ENCODE measurements at regions not wholly inside any gene's neighbourhood (a gene's known extent, or its start where the extent isn't known, plus 50 kb on each side); places are given as distances from the start of the nearest gene placed in this dataset.

DNA sequence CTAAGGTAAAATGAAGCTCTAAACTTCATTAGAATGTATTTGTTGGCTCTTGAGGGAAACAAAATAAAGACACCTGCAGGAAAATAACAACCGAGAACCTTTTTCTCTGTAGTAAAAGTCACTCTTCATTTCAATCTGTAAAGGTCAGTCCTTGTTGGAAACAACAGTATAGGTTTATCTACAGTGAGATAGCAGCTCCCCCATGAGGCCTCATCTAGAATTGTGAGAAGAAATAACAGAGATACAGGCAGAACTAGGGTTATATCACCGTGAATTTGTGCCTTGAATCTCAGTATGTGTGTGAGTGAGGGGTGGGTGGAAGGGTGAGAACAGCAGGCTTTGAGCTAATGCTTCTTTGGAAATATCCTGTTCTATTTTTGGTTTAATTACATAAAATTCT lies 107.8 kb upstream of the FMR1 start:
- H3K4me1 ChIP-seq (ENCODE audit: low read length): no peaks in the 10 kb centered on the region
- TF ChIP-seq EZH2phosphoT487 (IDR thresholded peaks at IDR 0.05; ENCODE audit: low read length) (no peak), EZH2 (optimal IDR thresholded peaks at IDR 0.05; ENCODE audit: low read depth, low read length) (no peak)
- TF ChIP-seq, protein P1, sequence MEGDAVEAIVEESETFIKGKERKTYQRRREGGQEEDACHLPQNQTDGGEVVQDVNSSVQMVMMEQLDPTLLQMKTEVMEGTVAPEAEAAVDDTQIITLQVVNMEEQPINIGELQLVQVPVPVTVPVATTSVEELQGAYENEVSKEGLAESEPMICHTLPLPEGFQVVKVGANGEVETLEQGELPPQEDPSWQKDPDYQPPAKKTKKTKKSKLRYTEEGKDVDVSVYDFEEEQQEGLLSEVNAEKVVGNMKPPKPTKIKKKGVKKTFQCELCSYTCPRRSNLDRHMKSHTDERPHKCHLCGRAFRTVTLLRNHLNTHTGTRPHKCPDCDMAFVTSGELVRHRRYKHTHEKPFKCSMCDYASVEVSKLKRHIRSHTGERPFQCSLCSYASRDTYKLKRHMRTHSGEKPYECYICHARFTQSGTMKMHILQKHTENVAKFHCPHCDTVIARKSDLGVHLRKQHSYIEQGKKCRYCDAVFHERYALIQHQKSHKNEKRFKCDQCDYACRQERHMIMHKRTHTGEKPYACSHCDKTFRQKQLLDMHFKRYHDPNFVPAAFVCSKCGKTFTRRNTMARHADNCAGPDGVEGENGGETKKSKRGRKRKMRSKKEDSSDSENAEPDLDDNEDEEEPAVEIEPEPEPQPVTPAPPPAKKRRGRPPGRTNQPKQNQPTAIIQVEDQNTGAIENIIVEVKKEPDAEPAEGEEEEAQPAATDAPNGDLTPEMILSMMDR (IDR thresholded peaks at IDR 0.05; ENCODE audit: low read length): peak; percentile 50
- no peak overlapping the region for H3K9ac ChIP-seq (ENCODE audit: low read length)

GRCh38 chrX:147811803-147812202 lies 99.9 kb upstream of the FMR1 start:
- no peak overlapping the region for H3K4me2 ChIP-seq (ENCODE audit: low read depth, low read length)
- H3K4me3 ChIP-seq (ENCODE audit: low read length): no peak overlapping the region
- no peaks in the 10 kb centered on the region for H3K36me3 ChIP-seq (replicated peaks; ENCODE audit: insufficient read depth, low read length)
- TF ChIP-seq, protein P1 (IDR thresholded peaks at IDR 0.05; ENCODE audit: low read length): no peak
- TF ChIP-seq EZH2phosphoT487 (IDR thresholded peaks at IDR 0.05; ENCODE audit: low read length) (no peak), EZH2 (optimal IDR thresholded peaks at IDR 0.05; ENCODE audit: low read depth, low read length) (no peak)
- no peak overlapping the region for H3K9ac ChIP-seq (ENCODE audit: low read length)
- no peaks in the 10 kb centered on the region for H4K20me1 ChIP-seq (ENCODE audit: insufficient read depth, low read length)
- H3K27ac ChIP-seq (ENCODE audit: low read length): no peak overlapping the region
- no peak overlapping the region for H2AFZ ChIP-seq (ENCODE audit: low read length)
- no peaks in the 10 kb centered on the region for H3K79me2 ChIP-seq (ENCODE audit: low read length)
- H3K4me1 ChIP-seq (ENCODE audit: low read length): no peaks in the 10 kb centered on the region
- H3K9me2 ChIP-seq (replicated peaks; ENCODE audit: insufficient read depth, low read length): no peaks in the 10 kb centered on the region
- no peak for DNase-seq
- no peaks in the 10 kb centered on the region for H3K9me3 ChIP-seq (replicated peaks; ENCODE audit: insufficient read depth, low read length)
- no peaks in the 10 kb centered on the region for H3F3A ChIP-seq (ENCODE audit: insufficient read depth, low read length)
- no peaks in the 10 kb centered on the region for H3K27me3 ChIP-seq (replicated peaks; ENCODE audit: insufficient read depth, low read length)

More for the DNA sequence above, 107.8 kb upstream of the FMR1 start:
- DNase-seq: peak; percentile 35
- Histone ChIP-seq H3K27ac (ENCODE audit: low read length) (no peak overlapping the region), H3K4me3 (ENCODE audit: low read length) (no peak overlapping the region), H3K36me3 (replicated peaks; ENCODE audit: insufficient read depth, low read length) (no peaks in the 10 kb centered on the region), H3K27me3 (replicated peaks; ENCODE audit: insufficient read depth, low read length) (no peaks in the 10 kb centered on the region), H3K9me2 (replicated peaks; ENCODE audit: insufficient read depth, low read length) (no peaks in the 10 kb centered on the region), H2AFZ (ENCODE audit: low read length) (no peak overlapping the region), H3F3A (ENCODE audit: insufficient read depth, low read length) (no peaks in the 10 kb centered on the region), H3K4me2 (ENCODE audit: low read depth, low read length) (no peak overlapping the region), H3K9me3 (replicated peaks; ENCODE audit: insufficient read depth, low read length) (no peaks in the 10 kb centered on the region), H3K79me2 (ENCODE audit: low read length) (no peaks in the 10 kb centered on the region), H4K20me1 (ENCODE audit: insufficient read depth, low read length) (no peaks in the 10 kb centered on the region)

DNA sequence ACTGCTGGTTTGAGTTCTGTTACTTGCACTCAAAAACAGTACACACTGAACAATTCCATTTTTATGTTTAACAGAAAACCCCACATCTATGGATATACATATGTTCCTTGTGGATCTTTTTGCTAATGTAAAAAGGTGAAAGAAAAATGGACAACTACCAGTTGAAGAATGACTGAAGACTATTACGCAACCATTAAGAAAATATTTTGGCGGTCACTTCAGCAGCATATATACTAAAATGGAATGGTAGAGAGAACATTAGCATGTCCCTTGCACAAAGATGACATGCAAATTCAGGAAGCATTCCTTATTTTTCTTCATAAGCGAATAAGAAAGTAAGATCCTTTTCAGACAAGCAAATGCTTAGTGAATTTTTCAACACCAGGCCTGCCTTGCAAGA lies 84.6 kb upstream of the FMR1 start:
- Histone ChIP-seq H3K9me3 (replicated peaks; ENCODE audit: insufficient read depth, low read length) (no peaks in the 10 kb centered on the region), H3K9me2 (replicated peaks; ENCODE audit: insufficient read depth, low read length) (no peaks in the 10 kb centered on the region), H3K27ac (ENCODE audit: low read length) (no peak overlapping the region), H3K4me3 (ENCODE audit: low read length) (no peak overlapping the region), H3K27me3 (replicated peaks; ENCODE audit: insufficient read depth, low read length) (no peaks in the 10 kb centered on the region), H3F3A (ENCODE audit: insufficient read depth, low read length) (no peaks in the 10 kb centered on the region), H3K4me2 (ENCODE audit: low read depth, low read length) (no peak overlapping the region), H3K9ac (ENCODE audit: low read length) (no peak overlapping the region), H3K36me3 (replicated peaks; ENCODE audit: insufficient read depth, low read length) (no peaks in the 10 kb centered on the region), H3K4me1 (ENCODE audit: low read length) (no peaks in the 10 kb centered on the region), H3K79me2 (ENCODE audit: low read length) (no peaks in the 10 kb centered on the region), H2AFZ (ENCODE audit: low read length) (no peak overlapping the region), H4K20me1 (ENCODE audit: insufficient read depth, low read length) (no peaks in the 10 kb centered on the region)
- no peak for DNase-seq
- TF ChIP-seq EZH2phosphoT487 (IDR thresholded peaks at IDR 0.05; ENCODE audit: low read length) (no peak), EZH2 (optimal IDR thresholded peaks at IDR 0.05; ENCODE audit: low read depth, low read length) (no peak)
- TF ChIP-seq, protein P1 (IDR thresholded peaks at IDR 0.05; ENCODE audit: low read length): no peak

All from MM.1S (cell line).